MV-4-11 (cell line): ENCODE measurements at regions not wholly inside any gene's neighbourhood (a gene's known extent, or its start where the extent isn't known, plus 50 kb on each side); places are given as distances from the start of the nearest gene placed in this dataset.
A peak's percentile ranks its signal among the peaks of the same experiment; 100 is the strongest.

Source experiments
- DNase-seq: peaks from one replicate; lab custom pipeline; 2025; lab: John Stamatoyannopoulos, UW

DNA sequence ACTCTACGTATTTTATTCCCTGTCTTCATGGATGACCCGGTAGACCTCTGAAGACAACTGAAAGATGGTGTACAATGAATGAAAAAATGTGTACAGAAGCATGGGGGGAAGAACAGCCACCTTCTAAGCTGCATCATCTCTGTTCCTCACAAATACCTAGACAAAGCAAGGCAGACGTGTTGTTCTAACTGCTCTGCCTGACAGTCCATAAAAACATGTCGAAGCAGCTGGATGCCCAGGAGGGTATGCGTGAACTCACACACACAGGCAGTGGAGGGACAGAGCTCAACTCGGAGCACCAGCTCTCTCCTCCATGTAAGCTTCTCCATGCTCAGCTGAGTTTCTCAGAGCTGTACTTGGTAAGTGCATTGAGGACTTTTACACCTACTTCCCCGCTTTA, 327.4 kb downstream of the CTTN start:
- no peak for DNase-seq

GRCh38 chr11:70727021-70727420, 328.7 kb downstream of the CTTN start:
- no peak for DNase-seq

- no peak for DNase-seq
Measured at GRCh38 chr11:70727899-70728620, 329.7 kb downstream of the CTTN start.

- DNase-seq = peak; percentile 2
Measured at GRCh38 chr11:70729949-70730348, 331.6 kb downstream of the CTTN start.

DNA sequence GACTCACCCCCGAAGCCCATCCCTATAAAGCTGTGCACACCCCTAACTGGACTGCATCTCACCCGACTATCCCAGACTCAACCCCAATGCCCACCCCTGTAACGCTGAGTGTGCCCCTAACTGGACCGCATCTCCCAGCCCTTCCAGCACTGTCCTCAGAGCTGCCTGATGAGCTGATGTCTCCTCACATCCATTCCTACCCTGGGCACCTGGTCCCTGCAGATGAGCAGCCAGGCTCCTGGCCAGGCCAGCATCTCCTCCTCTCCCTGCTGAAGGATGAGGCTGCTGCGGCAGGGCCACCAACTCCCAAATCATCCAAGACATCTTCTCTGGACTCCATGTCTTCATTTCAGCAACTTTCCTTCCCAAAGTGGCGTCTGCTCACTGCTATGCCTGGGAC, 332.1 kb downstream of the CTTN start:
- DNase-seq = no peak

GRCh38 chr11:70731271-70732022, 333.1 kb downstream of the CTTN start:
- peak; percentile 68 for DNase-seq

DNA sequence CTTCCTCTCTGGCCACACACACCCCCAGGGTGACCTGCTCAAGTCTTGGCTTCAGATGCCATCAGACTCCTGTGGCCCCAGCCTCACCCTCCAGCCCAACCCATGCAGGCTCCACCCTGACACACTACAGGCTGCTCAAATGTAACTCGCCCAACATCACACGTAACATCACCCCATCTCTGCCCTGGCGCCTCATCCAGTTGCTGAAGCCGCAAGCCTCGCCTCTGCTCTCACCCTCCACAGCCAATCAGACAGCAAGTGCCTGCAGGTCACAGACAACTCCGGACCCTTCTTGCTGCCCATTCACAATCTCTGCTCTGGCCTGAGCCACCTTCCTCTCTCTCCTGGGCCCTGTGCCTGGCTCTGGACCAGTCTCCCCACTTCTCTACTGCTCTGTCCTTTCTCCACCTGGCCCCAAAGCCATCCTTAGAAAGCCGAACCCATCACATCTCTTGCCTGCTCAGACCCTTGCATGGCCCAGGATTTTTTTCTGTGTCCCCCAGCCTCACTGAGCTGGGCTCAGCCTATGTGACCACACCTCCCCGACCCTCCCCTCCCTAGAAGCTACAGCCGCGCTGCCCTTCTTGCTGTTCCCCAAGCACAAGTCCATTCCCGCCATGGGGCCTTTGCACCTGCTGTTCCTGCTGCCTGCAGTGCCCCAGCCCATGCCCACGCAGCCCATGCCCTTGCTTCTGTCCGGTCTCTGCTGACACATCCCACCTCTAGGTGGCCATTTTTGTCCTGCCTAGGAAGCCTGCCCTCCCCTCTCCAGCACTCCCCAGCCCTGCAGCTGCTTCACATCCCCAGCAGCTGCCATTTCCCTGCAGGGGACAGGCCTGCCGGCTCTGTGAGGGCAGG, 333.9 kb downstream of the CTTN start:
- no peak for DNase-seq

DNA sequence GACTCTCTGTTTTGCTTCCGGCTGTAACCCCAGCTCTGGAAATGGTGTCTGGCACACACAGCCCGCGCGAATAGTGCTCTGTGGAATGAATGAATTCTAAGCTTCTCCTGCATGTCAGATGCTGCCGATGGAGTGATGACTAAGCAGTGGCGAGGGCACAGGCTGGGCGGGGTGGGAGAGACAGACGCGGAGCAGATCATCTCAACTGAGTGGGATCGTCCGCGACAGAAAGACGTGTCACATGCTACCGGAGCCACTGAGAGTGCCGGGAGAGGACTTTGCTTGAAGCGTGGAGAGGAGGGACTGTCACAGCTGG, 334.5 kb downstream of the CTTN start:
- no peak for DNase-seq

DNA sequence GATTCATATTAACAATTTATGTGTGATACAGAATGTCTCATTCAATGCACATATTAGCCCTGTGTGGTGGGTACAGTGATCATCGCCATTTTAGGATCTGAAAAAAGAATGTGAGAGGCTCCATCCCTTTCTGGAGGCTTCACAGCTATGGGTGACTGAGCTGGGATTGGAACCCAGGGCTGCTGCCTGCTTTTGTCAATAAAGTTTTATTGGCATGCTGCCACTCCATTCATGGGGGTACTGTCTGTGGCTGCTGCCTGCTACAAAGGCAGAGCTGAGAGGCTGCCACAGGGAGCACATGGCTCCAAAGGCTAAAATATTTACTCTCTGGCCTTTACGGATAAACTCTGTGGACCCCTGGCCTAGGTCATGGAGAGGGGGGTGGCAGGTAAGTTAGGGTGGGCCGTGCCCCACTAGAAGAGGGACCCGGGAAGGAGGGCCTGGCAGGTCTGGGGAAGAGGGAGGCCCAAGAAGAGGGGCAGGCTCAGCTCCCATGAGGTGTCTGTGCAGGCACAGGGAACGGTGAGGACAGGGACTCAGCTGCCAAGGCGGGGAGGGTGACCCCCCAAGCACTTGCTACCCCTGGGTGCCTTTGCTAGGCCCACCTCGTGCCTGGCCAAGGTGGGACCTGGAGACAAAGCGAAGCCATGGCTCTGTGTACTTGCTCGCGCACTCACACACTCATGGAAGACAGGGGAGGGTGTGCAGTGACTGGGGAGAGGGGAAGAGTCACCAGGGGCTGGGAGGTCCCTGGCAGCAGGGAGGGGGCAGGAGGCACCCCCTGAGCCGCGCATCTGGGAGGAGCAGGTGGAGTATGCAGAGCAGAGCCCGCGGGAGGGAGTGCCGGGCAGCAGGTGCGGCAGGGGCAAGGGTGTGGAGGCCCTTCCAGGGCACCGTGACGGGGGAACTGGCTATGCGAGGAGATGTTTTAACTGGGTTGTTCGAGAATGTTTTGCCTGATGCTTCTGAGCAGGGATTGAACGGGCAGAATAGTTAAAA, 335.3 kb downstream of the CTTN start:
- no peak for DNase-seq

GRCh38 chr11:70734379-70734778, 336.1 kb downstream of the CTTN start:
- DNase-seq = no peak

- DNase-seq = no peak
Measured at GRCh38 chr11:70734911-70735310, 336.6 kb downstream of the CTTN start.

GRCh38 chr11:70735976-70736375, 337.6 kb downstream of the CTTN start:
- DNase-seq = no peak

- DNase-seq = no peak
Measured at GRCh38 chr11:70736461-70736860, 338.1 kb downstream of the CTTN start.

DNA sequence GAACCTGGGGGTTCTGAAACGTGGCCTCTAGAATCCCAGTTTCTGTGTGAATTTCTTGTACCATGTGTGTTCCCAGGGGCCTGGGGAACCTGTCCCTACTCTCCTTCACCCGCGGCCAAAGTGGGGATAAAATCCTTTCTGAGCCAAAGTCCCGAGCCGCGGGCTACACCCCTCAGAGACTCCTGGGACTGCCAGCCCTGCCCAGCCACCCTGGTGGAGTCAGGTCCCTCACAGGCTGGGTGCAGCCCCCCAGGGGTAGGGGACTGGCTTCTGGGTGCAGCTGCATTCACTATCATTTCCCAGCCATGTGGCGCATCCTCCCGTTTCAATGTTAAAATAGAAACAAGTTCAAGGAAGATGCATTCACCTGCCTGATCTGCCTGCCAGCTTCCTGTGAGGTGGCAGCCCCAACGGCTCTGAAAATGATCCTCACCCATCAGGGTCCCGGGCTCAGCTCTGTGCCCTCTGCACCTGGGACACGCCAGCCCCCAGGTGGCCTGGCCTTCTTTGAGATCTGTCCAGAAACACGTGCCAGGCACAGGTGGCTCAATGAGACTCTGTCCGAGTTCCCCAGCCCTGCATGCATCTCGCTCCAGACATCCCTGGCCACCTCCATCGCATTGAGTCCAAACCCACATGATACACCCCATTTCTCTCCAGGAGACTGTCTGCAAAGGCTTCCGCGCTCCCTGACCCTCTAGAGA, 338.8 kb downstream of the CTTN start:
- no peak for DNase-seq

DNA sequence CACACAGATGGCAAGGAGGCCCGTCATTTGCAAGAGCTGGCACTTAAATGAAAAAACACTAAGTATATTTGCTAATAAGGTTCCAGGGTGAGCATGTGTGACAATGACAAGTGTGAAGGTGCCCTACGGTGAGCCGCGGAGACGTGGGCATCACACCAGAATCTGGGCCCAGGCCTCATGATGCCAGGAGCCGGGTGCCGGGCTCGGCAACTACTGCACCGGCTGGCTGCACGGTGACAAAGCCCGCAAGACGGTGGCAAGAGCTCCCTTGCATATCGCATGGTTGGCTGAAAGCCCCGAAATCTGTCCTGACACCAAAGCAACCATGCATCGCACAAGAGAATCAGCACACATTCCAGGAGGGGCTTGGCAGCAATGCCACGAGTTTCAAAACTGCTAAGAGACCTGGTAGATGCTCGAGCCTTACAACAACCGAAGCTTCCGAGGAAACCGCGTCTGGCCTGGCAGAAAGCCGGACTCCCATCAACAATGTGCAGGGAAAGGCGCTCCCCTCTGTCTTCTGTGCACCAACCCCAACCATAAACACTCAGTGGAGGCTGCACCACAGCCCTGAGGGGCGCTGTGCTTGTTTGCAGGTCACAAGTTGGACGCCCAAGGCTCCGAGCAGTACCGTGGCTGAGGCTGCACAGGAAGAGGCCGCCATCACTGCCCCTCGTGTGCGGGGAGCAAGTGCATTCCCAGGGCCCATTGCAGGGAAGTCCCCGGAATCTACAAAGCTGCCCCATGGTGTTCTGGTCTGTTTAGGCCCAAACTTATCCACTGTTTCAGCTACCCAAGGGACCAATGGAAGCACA, 339.7 kb downstream of the CTTN start:
- DNase-seq = no peak

- DNase-seq = no peak
Measured at GRCh38 chr11:70738661-70739060, 340.3 kb downstream of the CTTN start.

DNA sequence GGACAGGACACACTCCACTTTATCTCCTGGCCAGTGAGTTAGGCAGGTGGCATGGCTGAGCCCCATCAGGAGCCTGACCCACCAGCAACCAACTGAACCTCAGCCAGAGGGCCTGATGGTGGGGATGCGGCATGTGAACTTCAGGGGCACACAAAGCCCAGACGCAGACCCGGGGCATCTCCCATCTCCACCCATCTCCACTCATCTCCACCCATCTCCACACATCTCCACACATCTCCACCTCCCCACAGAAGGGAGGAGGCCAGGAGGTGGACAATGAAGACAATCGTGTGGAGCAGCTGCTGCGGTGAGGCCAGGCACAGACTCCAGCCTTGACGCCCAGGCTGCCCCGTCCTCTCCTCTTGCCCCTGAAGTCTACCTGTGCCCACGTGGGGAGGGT, 340.8 kb downstream of the CTTN start:
- no peak for DNase-seq

- peak; percentile 4 for DNase-seq
Measured at GRCh38 chr11:70739811-70740487, 341.6 kb downstream of the CTTN start.

- DNase-seq = no peak
Measured at GRCh38 chr11:70740488-70740851, 342.1 kb downstream of the CTTN start.

DNA sequence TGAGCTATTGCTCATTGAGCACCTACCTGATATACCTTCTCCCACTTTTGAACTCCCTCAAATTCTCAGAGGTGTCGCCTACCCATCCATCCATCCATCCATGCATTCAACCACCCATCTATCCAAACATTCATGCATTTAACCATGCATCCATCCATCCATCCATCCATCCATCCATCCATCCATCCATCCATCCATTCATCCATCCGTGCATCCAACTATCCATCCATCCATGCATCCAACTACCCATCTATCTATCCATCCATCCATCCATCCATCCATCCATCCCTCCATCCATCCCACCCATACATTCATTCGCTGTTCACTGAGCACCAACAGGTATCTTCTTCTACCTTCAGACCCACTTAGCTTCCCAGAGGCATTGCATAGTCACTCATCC, 342.8 kb downstream of the CTTN start:
- DNase-seq = no peak
